Osteoblast (primary cell): ENCODE measurements at regions not wholly inside any gene's neighbourhood (a gene's known extent, or its start where the extent isn't known, plus 50 kb on each side); places are given as distances from the start of the nearest gene placed in this dataset.

Experiments
- DNase-seq: peaks from one replicate; pipeline ENCODE4 v3.0.0; 2011; ENCODE audit warnings: low spot score, mixed read lengths; ENCODE audit not compliant: insufficient read length; ENCODE audit errors: missing footprints
- H2AFZ ChIP-seq: 2 replicates; pipeline ENCODE4 v1.6.0; 2011; ENCODE audit warnings: mild to moderate bottlenecking, low read length
- H3K27ac ChIP-seq: 2 replicates; pipeline ENCODE4 v1.5.1; 2011; ENCODE audit warnings: mild to moderate bottlenecking, low read depth, low read length, moderate library complexity
- H3K27me3 ChIP-seq: 2 replicates; pipeline ENCODE4 v1.6.0; 2012; ENCODE audit warnings: mild to moderate bottlenecking, control low read depth, inconsistent platforms, low read length, moderate library complexity; ENCODE audit not compliant: insufficient read depth
- H3K36me3 ChIP-seq: 2 replicates; pipeline ENCODE4 v1.5.1; 2011; ENCODE audit warnings: mild to moderate bottlenecking, low read length, control low read depth, moderate library complexity; ENCODE audit not compliant: insufficient read depth
- H3K4me1 ChIP-seq: 2 replicates; pipeline ENCODE4 v1.5.1; 2011; ENCODE audit warnings: mild to moderate bottlenecking, low read length, control low read depth, moderate library complexity; ENCODE audit not compliant: insufficient read depth
- H3K4me2 ChIP-seq: 2 replicates; pipeline ENCODE4 v1.6.0; 2011; ENCODE audit warnings: mild to moderate bottlenecking, low read length; ENCODE audit not compliant: insufficient read depth
- H3K4me3 ChIP-seq: fragments of 200-600 bp; sonication (generic); 3 replicates; pipeline ENCODE4 v1.5.1; 2012; ENCODE audit warnings: mild to moderate bottlenecking, low read length, inconsistent platforms; ENCODE audit not compliant: insufficient read depth
- H3K79me2 ChIP-seq: 2 replicates; pipeline ENCODE4 v1.6.0; 2012; ENCODE audit warnings: mild to moderate bottlenecking, low read length, control low read depth, inconsistent platforms; ENCODE audit not compliant: insufficient read depth
- H3K9me3 ChIP-seq: 2 replicates; pipeline ENCODE4 v1.5.1; 2011; ENCODE audit warnings: low read depth, low read length, control low read depth
- H4K20me1 ChIP-seq: 2 replicates; pipeline ENCODE4 v1.6.0; 2012; ENCODE audit warnings: mild to moderate bottlenecking, low read length, control low read depth; ENCODE audit not compliant: insufficient read depth
- CTCF ChIP-seq: IDR thresholded peaks from 2 replicates; pipeline ENCODE4 v1.5.1; 2011; ENCODE audit warnings: mild to moderate bottlenecking, low read depth, low read length, moderate library complexity; ENCODE audit errors: extremely low read depth

- DNase-seq = no peak
- TF ChIP-seq CTCF = no peak
- Histone ChIP-seq H3K4me2 (peak overlapping the region; percentile 17), H3K27me3 (no peaks in the 10 kb centered on the region), H3K4me3 (no peak overlapping the region), H3K4me1 (no peaks in the 10 kb centered on the region), H4K20me1 (no peaks in the 10 kb centered on the region), H3K9me3 (no peaks in the 10 kb centered on the region), H2AFZ (peak overlapping the region; percentile 76), H3K79me2 (no peaks in the 10 kb centered on the region), H3K36me3 (no peaks in the 10 kb centered on the region), H3K27ac (no peak overlapping the region)
Observed at GRCh38 chr3:110165753-110166152, 828.4 kb upstream of the DPPA4 start.

GRCh38 chr3:110166791-110167190 is 829.4 kb upstream of the DPPA4 start:
- no peak overlapping the region for H3K4me2 ChIP-seq
- H4K20me1 ChIP-seq = no peaks in the 10 kb centered on the region
- H3K4me1 ChIP-seq = no peaks in the 10 kb centered on the region
- no peaks in the 10 kb centered on the region for H3K27me3 ChIP-seq
- no peaks in the 10 kb centered on the region for H3K79me2 ChIP-seq
- no peaks in the 10 kb centered on the region for H3K36me3 ChIP-seq
- no peak overlapping the region for H3K27ac ChIP-seq
- no peak overlapping the region for H3K4me3 ChIP-seq
- no peaks in the 10 kb centered on the region for H3K9me3 ChIP-seq
- no peak for DNase-seq
- H2AFZ ChIP-seq = no peak overlapping the region
- TF ChIP-seq CTCF = no peak

- Histone ChIP-seq H3K79me2 (no peaks in the 10 kb centered on the region), H3K4me2 (no peak overlapping the region), H2AFZ (no peak overlapping the region), H3K9me3 (no peaks in the 10 kb centered on the region), H3K27me3 (no peaks in the 10 kb centered on the region), H4K20me1 (no peaks in the 10 kb centered on the region), H3K36me3 (no peaks in the 10 kb centered on the region), H3K4me3 (no peak overlapping the region), H3K27ac (no peak overlapping the region), H3K4me1 (peaks cover 7% of the 10 kb centered on the region)
- DNase-seq = no peak
- no peak for TF ChIP-seq CTCF
Observed at GRCh38 chr3:110174908-110175307, 837.6 kb upstream of the DPPA4 start.

- no peak overlapping the region for H3K27ac ChIP-seq
- no peak overlapping the region for H3K4me2 ChIP-seq
- H3K4me1 ChIP-seq = peaks cover 10% of the 10 kb centered on the region
- H3K9me3 ChIP-seq = no peaks in the 10 kb centered on the region
- no peaks in the 10 kb centered on the region for H4K20me1 ChIP-seq
- TF ChIP-seq CTCF = no peak
- no peak for DNase-seq
- H3K27me3 ChIP-seq = no peaks in the 10 kb centered on the region
- no peaks in the 10 kb centered on the region for H3K36me3 ChIP-seq
- no peak overlapping the region for H3K4me3 ChIP-seq
- H3K79me2 ChIP-seq = no peaks in the 10 kb centered on the region
- no peak overlapping the region for H2AFZ ChIP-seq
Observed at GRCh38 chr3:110178965-110179364, 841.6 kb upstream of the DPPA4 start.
